GM04503 (cell line): ENCODE measurements at regions not wholly inside any gene's neighbourhood (a gene's known extent, or its start where the extent isn't known, plus 50 kb on each side); places are given as distances from the start of the nearest gene placed in this dataset.

Source experiments
- DNase-seq: peaks from one replicate; pipeline ENCODE4 v3.0.0-alpha.2; 2012; ENCODE audit warnings: low read depth

- no peak for DNase-seq
Observed at GRCh38 chr7:17481118-17481517, 182.7 kb downstream of the AHR start.

DNA sequence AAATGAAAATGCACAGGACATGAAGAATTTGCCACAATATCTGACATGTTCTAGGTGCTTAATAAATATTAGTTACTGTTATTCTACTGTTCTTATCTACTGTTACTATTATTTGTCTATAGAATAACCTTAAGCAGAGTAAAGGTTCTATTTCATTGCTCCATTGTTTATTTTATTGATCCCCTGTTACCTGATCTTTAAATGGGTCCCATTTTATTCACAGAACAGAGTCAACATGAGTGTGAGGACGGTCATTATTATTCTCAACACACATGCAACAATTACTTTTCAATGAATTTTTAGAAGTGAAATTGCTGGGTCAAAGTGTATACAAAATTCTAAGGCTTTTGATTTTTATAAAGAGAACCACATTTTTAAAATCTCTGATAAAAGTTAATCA lies 186.9 kb downstream of the AHR start:
- DNase-seq = no peak

GRCh38 chr7:17485904-17486303 lies 187.5 kb downstream of the AHR start:
- DNase-seq = no peak

- DNase-seq = no peak
Observed at GRCh38 chr7:17486835-17487234, 188.4 kb downstream of the AHR start.

DNA sequence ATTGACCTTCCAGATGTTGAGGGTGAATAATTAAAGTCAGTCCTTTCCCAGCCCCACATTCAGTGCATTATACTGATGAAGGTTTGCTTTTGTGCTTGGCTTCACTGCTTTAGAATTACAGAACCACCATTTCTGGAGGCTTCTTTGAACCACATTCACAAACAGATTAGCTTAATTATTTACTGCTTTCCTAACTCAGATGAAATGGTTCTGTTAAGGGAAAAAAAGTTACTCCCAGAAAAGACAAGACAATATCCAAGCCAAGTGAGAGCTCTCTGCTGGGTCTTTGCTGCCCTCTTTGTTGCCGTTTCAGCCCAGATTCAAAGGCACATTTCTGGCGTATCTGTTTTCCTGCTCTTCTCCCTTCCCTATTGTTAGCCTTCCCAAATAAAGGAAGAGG lies 188.9 kb downstream of the AHR start:
- no peak for DNase-seq

DNA sequence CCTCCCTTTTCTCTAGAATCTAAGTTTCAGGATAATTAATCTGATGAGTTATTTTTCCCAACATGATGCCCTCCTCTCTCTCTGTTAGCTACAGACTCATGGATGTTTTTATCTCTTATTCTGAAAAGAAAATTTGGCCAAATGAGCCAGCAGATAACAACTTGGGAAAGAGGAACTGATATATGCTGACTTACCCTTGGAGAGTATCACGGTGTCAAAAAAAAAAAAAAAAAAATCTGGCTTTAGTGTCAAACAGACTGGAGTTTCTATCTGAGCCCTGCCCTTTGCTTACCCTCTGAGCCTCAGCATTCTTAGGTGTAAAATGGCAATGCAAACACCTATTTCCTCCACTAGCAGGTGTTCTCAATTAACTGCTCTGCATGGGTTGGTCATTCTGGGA lies 190.4 kb downstream of the AHR start:
- DNase-seq = no peak

GRCh38 chr7:17489961-17490360 lies 191.5 kb downstream of the AHR start:
- no peak for DNase-seq

- DNase-seq = no peak
Observed at GRCh38 chr7:17490825-17491224, 192.4 kb downstream of the AHR start.

- no peak for DNase-seq
Observed at GRCh38 chr7:17492437-17492836, 194.0 kb downstream of the AHR start.

DNA sequence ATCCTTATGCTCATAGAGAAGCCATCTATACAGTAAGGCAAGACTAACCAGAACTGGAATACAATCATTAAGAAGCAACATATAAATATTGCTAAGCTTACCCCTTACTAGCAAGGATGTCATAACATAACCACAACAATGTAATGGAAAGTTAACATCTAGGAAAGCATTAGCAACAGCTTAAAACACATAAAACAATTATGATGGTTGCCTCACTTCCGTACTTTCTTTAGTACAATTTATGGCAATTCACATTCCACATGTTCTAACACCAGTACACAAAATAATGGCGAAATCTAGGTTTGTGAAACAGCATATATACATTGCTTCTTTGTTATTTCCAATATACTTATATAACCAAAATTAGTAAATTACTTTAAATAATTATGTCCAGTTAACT lies 195.0 kb downstream of the AHR start:
- no peak for DNase-seq

- DNase-seq = no peak
Observed at GRCh38 chr7:17495655-17496394, 197.4 kb downstream of the AHR start.

DNA sequence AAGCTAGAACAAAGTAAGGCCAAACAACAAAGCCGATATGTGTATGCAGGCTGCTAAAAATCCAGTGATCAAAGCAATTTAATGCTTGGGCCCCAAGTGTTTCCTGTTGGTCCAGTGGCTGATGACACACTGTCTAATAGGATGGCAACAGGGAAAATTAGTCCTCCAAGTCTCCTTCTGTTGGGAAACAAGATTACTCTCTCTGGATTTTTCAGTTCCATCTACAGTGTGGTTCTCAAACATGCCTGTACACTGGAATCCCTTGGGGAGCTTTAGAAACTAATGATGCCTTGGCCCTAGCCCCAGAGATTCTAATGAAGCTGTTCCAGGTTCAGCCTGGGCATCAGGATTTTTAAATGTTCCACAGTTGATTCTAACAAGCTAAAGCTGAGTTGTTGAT lies 198.7 kb downstream of the AHR start:
- DNase-seq = peak; percentile 62

DNA sequence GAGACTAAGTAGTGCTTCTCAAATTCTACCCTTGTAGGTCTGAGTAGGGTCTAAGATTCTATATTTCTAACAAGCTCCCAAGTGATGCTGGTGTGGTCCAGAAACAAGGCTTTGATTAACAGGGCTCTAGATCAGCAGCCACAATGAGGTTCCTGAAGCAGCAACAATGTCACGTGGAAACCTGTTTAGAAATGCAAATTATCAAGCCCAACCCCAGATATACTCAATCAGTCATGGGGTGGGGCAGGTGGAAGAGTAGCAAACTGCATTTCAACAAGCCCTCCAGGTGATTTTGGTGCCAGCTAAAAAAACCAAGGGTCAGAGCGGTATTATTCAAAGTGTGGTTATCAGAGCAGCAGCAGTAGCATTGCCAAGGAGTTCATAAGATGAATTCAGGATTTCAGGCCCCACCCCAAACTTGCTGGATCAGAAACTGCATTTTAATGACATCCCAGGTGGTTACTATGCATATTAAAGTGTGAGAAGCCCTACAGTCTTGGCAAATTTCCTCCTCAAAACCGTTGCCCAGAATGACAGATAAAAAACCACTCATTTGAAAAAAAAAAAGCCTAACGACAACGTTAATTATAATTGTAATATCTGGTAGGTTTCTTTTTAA lies 199.2 kb downstream of the AHR start:
- DNase-seq = no peak

DNA sequence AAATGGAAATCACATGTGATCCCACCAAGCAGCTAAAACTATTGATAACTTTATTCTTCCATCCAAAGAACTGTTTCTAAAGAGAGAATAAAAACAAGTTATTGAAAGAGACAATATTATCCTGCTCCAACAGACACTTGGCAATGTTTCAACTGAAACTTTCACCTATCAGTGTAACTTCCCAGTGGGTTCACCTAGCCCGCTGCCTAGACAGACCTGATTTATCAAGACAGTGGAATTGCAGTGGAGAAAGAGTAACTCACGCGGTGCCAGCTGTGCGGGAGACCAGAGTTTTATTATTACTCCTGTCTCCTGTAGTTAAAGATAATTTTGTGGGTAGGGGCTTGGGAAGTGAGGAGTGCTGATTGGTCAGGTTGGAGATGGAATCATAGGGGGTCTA lies 199.8 kb downstream of the AHR start:
- DNase-seq = no peak

DNA sequence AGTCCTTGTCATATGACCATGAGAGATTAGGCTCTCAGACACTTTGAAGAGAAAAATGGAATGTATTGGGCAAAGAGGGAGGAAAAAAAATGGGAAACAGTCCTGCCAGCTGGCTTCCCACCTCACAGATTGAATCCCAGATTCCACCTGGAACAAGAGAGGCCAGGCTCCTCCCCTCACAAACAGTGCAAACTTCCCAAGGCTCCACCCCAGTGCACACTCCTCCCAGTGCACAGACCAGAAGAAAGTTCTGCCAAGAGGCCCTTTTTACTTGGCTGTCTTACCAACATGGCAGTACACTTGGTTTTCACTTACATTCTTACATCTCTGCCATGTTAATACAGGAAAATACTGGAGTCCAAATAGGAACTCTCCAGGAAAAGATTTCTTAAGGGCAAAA lies 202.3 kb downstream of the AHR start:
- DNase-seq = no peak

DNA sequence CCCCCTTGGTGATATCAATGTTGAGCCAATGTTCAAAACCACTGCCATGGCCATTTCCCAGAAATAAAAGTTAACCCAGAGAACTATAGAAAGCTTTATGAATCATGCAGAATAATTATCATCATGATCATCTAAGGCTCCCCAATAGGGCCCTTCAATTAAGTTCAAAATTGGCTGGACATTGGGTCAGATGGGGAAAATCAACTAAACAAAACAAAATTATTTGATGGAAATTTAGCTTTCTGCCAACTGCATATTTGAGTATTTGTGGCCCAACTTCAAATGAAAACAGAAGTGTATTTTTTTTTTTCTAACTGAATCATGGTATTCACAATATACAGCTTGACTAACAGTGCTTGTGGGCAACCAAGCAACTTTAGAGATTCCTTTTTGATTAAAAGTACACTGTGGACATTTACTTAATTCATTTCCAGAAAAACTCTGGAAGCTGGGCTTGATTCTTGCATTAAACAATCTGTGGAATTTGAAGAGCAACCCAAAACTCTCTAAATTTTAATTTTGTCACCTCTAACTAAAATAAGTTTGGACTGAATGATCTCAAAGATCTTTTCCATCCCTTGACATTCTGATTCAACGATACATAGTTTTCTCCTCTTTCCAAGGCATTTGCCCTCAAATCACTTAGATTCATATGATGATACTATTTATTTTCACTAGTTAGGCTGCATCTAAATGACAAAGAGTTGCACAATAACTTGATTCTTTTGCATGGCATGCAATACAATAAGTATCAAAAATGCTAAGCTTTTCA lies 203.2 kb downstream of the AHR start:
- peak; percentile 75 for DNase-seq

DNA sequence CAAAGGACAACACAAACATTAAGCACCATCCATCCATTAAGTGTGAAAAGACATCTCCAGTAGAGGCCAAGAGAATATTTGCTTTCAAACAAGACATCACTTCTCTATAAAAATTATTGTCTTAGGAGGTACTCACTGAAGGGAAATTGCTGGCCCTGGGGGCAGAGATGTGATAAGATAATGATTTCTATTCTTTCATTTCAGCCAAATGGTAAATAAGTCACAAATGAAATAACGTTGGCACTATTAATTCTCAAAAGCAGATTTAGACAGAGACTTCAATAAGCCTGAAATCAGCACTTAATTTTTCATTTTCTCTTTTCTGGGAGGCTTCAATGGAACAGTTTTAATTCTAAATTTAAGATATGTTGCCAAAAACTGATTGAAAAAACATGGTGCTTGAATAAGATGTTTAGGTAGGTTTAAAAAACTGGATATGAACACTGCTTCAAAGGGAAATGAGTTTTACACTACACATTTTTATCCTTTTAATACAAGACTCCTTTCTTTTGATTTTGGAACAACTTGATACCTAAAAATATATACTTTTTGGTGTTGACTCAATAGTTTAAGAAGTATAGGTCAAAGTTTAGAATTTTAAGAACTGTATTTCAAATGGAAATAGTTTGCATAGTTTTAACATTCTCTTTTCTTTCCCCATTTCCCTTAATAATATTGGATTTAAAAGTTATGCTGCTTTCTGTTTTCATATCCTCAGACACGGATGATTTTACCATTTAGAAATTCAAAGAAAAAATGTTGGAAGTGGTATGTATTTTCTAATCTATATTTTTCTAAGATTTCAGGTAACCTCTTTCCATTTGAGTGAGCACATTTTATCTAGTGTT lies 204.0 kb downstream of the AHR start:
- DNase-seq = no peak

- no peak for DNase-seq
Observed at GRCh38 chr7:17506095-17506494, 207.6 kb downstream of the AHR start.

- no peak for DNase-seq
Observed at GRCh38 chr7:17506596-17506995, 208.1 kb downstream of the AHR start.

GRCh38 chr7:17507717-17508116 lies 209.3 kb downstream of the AHR start:
- no peak for DNase-seq

DNA sequence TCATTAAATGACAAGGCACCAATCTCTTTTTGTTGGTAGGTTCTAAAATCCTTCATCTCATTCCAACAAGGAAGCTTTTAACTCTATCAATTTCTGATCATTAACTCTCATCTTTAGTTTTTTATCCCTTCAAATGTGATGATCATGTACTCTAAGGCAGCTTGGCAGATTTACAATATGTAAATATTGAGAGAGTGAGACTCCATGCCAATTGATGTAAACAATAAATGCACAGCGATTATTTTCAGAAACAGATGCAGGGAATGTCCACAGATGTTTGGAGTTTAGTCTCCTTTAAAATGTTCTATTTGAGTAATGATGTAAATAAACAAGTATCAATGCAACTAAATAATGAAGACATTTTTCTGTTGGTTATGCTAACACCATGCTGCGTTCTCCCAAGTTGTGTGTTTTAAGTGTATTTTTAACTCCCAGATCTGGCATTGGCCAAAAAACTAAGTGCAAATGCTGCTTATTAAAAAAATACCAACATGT lies 213.8 kb downstream of the AHR start:
- no peak for DNase-seq

DNA sequence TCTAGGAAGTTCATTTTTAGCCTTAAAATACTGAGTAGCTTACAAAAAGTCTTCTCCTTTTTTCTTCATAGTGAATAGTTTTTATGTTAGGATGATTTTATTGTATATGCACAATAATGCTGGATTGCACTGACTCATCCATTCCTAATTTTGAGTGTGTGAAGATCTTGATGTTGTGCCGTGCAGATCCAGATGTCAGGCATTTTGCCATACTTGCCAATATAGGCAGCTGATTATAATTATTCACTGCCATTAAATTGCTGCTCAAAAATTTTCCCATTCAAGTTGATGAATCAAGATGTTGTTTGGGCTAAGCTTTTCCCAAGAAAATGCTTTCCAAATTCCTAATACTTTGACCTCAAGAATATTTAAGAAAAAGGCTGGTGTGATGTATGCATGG lies 218.3 kb downstream of the AHR start:
- DNase-seq = peak; percentile 72
